Sigmoid colon (tissue), 6 donors: ENCODE measurements at regions not wholly inside any gene's neighbourhood (a gene's known extent, or its start where the extent isn't known, plus 50 kb on each side); places are given as distances from the start of the nearest gene placed in this dataset.

ENCODE experiments used
- DNase-seq: peaks from one replicate; pipeline ENCODE4 v3.0.0-alpha.2; 2019
- H3K27ac ChIP-seq, 4 donors: fragments of 200-600 bp; sonication (generic); one replicate each; pipeline ENCODE4 v1.5.1; 2016 to 2019; ENCODE audit warnings: mild to moderate bottlenecking in 1 of 4
- H3K27me3 ChIP-seq, 3 donors: fragments of 200-600 bp; sonication (generic); one replicate each; pipeline ENCODE4 v1.5.1; 2019; ENCODE audit warnings: mild to moderate bottlenecking in 1 of 3
- H3K36me3 ChIP-seq, 4 donors: fragments of 200-600 bp; sonication (generic); one replicate each; pipeline ENCODE4 v1.5.1; 2016 to 2019
- H3K4me1 ChIP-seq, 4 donors: fragments of 200-600 bp; sonication (generic); one replicate each; pipeline ENCODE4 v1.5.1; 2017 to 2019
- H3K4me3 ChIP-seq, 4 donors: fragments of 200-600 bp; sonication (generic); one replicate each; pipeline ENCODE4 v1.5.1; 2017 to 2019; ENCODE audit warnings: mild to moderate bottlenecking in 2 of 4, moderate library complexity in 1 of 4
- H3K9me3 ChIP-seq, 4 donors: fragments of 200-600 bp in 3 of 4; sonication (generic) in 3 of 4; one replicate each; pipeline versions ENCODE4 v1.5.1 to v1.6.1; 2013 to 2019
- CTCF ChIP-seq, 4 experiments: fragments of 450-650 bp in 3 of 4; fragments of 200-600 bp in 1 of 4; IDR thresholded peaks; one replicate each; pipeline ENCODE4 v1.5.1; 2016 to 2019; ENCODE audit warnings: antibody characterized with exemption in 4 of 4, mild to moderate bottlenecking in 3 of 4, moderate library complexity in 2 of 4
- EP300 ChIP-seq, 4 donors: sonication (generic); formaldehyde crosslinking; IDR thresholded peaks; one replicate each; pipeline ENCODE4 v1.6.1; 2017; ENCODE audit warnings: antibody characterized with exemption in 4 of 4
- POLR2A ChIP-seq, 2 donors: fragments of 450-650 bp; IDR thresholded peaks; one replicate each; pipeline ENCODE4 v1.6.1; 2016; ENCODE audit warnings: antibody characterized with exemption in 2 of 2, mild to moderate bottlenecking in 2 of 2, moderate library complexity in 2 of 2
- POLR2AphosphoS5 ChIP-seq, 4 donors: sonication (generic); formaldehyde crosslinking; IDR thresholded peaks; one replicate each; pipeline ENCODE4 v1.6.1; 2017; ENCODE audit warnings: antibody characterized with exemption in 4 of 4
- WGBS, 2 donors: extraction: QIAGEN DNeasy Blood & Tissue Kit; methylation state at CpG; one replicate each; pipeline ENCODE4 v1.1.7; 2013; 5-methylcytosine and 5-hydroxymethylcytosine counted together
- intact Hi-C: fragments of 100-400 bp; cut with DNase I; formaldehyde crosslinking; loops from one replicate; pipeline ENCODE4 v1.15.1; 2023
- donor health status: healthy with polysubstance abuse.
- donor health status: healthy.

- TF ChIP-seq CTCF (IDR thresholded peaks at IDR 0.05), result no peak
- no peak for TF ChIP-seq EP300 (IDR thresholded peaks at IDR 0.05)
- TF ChIP-seq POLR2AphosphoS5 (IDR thresholded peaks at IDR 0.05), result no peak
- TF ChIP-seq POLR2A (IDR thresholded peaks at IDR 0.05), result no peak
- 44 to 73% methylated on average over 5 of the region's 5 CpGs for WGBS, 2 donors
- intact Hi-C loops, result no loop called here
- Histone ChIP-seq H3K4me3 (no peak overlapping the region), H3K4me1 (no peaks in the 10 kb centered on the region), H3K27ac (no peak overlapping the region), H3K36me3 (no peaks in the 10 kb centered on the region), H3K9me3 (peaks cover 0 to 3% (median 0%) of the 10 kb centered on the region in 4 donors), H3K27me3 (no peaks in the 10 kb centered on the region)
- no peak for DNase-seq
Observed at GRCh38 chr12:30862486-30862885, 64.1 kb upstream of the TSPAN11 start.

DNA sequence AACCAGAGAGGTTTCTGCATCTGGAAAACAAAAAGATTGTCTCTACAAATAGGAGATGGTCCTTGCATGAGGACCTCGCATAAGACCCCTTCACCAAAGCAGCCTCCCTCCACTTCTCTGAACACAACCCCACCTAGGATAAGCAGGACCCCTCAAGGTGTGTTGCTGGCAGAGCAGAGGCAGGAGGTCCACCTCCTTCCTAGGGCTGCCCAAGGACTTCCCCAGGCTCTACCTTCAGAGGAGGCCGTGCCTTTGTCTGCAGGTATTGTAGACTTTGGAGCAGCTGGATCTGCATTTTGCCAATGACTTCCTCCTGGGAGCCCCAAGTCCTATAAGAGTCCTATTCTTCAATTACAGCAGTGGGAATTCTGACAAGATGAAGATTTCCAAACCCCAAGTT, 67.3 kb upstream of the TSPAN11 start:
- Histone ChIP-seq H3K9me3 (no peaks in the 10 kb centered on the region), H3K4me1 (no peaks in the 10 kb centered on the region), H3K4me3 (no peak overlapping the region), H3K27ac (no peak overlapping the region), H3K27me3 (no peaks in the 10 kb centered on the region), H3K36me3 (no peaks in the 10 kb centered on the region)
- intact Hi-C loops, result no loop called here
- WGBS, 2 donors, result 83 to 89% methylated on average over 2 of the region's 2 CpGs
- no peak for DNase-seq
- TF ChIP-seq POLR2AphosphoS5 (IDR thresholded peaks at IDR 0.05) (no peak), EP300 (IDR thresholded peaks at IDR 0.05) (no peak), CTCF (IDR thresholded peaks at IDR 0.05) (no peak), POLR2A (IDR thresholded peaks at IDR 0.05) (no peak)

DNA sequence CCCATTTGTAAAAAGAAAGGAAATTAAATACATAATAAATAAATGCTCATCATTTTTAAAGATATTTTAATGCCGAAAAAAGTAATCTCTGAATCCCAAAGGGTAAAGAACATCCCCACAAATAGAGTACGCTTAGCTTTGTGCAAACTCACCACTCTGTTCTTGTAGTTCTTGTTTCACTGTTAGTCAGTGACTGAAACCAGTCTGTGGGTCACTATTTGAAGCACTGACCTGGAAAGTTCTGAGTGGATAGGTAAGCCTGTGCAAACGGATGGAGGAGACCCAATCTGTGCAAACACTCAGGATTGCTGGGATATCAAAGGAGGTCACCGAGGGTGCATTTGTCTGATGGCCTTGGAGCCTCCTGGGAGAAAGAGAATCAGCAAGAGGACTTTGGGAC, 68.1 kb upstream of the TSPAN11 start:
- 73 to 80% methylated on average over 4 of the region's 4 CpGs for WGBS, 2 donors
- no peak overlapping the region for H3K4me3 ChIP-seq
- H3K9me3 ChIP-seq, result no peaks in the 10 kb centered on the region
- no peak for TF ChIP-seq EP300 (IDR thresholded peaks at IDR 0.05)
- no peak for TF ChIP-seq POLR2A (IDR thresholded peaks at IDR 0.05)
- no peak for TF ChIP-seq POLR2AphosphoS5 (IDR thresholded peaks at IDR 0.05)
- no peak for TF ChIP-seq CTCF (IDR thresholded peaks at IDR 0.05)
- intact Hi-C loops, result no loop called here
- no peaks in the 10 kb centered on the region for H3K36me3 ChIP-seq
- H3K27ac ChIP-seq, result no peak overlapping the region
- no peak for DNase-seq
- H3K27me3 ChIP-seq, result no peaks in the 10 kb centered on the region
- no peaks in the 10 kb centered on the region for H3K4me1 ChIP-seq

DNA sequence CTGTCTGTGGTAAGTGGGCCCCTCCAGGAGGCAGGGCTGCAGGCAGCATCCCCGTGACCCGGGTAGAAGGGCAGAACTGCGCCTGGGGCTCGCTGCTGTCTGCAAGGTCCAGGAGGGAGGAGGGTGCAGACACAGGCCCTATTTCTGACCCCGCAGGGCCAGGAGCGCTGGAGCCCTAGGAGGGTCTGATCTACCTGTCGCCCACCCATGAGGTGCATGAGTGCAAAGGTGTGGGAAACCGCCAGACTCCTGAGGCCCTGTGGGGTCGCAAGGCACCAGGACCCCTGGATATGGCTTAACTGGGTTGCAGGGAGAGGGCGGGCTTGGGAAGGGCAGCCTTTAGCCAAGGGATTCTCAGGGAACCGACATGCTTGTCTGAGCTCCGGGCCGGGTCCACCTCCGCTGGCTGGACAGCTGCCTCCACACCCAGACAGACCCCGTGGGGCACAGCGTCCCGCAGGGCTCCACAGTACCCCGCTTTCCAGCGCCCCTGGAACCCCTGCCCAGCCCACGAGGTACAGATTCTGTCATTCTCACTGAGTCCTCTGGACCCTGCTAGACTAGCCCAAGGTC, 72.9 kb upstream of the TSPAN11 start:
- Histone ChIP-seq H3K4me3 (no peak overlapping the region), H3K27me3 (no peaks in the 10 kb centered on the region), H3K4me1 (no peaks in the 10 kb centered on the region), H3K36me3 (no peaks in the 10 kb centered on the region), H3K27ac (no peak overlapping the region), H3K9me3 (no peaks in the 10 kb centered on the region)
- intact Hi-C loops, result no loop called here
- no peak for DNase-seq
- WGBS, 2 donors, result 92% methylated on average over 20 of the region's 20 CpGs
- no peak for TF ChIP-seq POLR2A (IDR thresholded peaks at IDR 0.05)
- TF ChIP-seq POLR2AphosphoS5 (IDR thresholded peaks at IDR 0.05), result no peak
- no peak for TF ChIP-seq CTCF (IDR thresholded peaks at IDR 0.05)
- no peak for TF ChIP-seq EP300 (IDR thresholded peaks at IDR 0.05)

GRCh38 chr12:30850684-30851083, 75.9 kb upstream of the TSPAN11 start:
- intact Hi-C loops, result loop anchor here (2.0 kb wide), 2 partner anchors 134 to 422 kb away; no protein-coding TSS in a partner anchor

More at GRCh38 chr12:30850684-30851083, 75.9 kb upstream of the TSPAN11 start:
- TF ChIP-seq POLR2AphosphoS5 (IDR thresholded peaks at IDR 0.05) (no peak), POLR2A (IDR thresholded peaks at IDR 0.05) (no peak), CTCF (IDR thresholded peaks at IDR 0.05) (no peak), EP300 (IDR thresholded peaks at IDR 0.05) (no peak)
- no peak for DNase-seq
- Histone ChIP-seq H3K27me3 (no peaks in the 10 kb centered on the region), H3K9me3 (no peaks in the 10 kb centered on the region), H3K36me3 (no peaks in the 10 kb centered on the region), H3K27ac (peak overlapping the region in 2 of 4 donors; percentile 65 to 74), H3K4me3 (peak overlapping the region in 1 of 4 donors; percentile 46), H3K4me1 (no peaks in the 10 kb centered on the region)
- WGBS, 2 donors, result 49 to 51% methylated on average over 8 of the region's 8 CpGs
